ENCODE measurements at regions not wholly inside any gene's neighbourhood (a gene's known extent, or its start where the extent isn't known, plus 50 kb on each side); places are given as distances from the start of the nearest gene placed in this dataset.

GRCh38 chr1:94765958-94766357 lies 54.2 kb upstream of the SLC44A3 start:
- TF ChIP-seq TCF4 (CRISPR knock-in tag; IDR thresholded peaks at IDR 0.05; ENCODE audit: borderline replicate concordance) (no peak), OSR1 (CRISPR knock-in tag; IDR thresholded peaks at IDR 0.05) (no peak)
- no peak for ATAC-seq

DNA sequence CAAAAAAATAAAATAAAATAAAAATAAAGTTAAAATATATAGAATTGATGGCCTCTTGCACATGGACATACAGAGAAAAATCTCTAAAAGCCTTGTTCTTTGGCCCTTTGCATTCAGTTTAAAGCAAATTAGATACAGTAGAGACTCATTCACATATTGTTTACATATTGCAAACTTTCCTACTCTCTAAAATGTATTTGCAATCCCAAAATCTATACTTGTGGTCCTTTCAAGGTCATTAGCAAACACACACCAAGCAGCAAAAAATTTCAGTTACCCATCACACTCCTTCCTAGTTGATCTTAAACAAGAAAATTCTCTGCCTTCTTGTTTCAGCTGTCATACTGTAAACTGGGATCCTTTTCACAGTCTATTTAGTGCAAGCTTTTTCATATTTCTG lies 61.0 kb upstream of the SLC44A3 start:
- TF ChIP-seq ESRRG (CRISPR knock-in tag; IDR thresholded peaks at IDR 0.05) (no peak), ZNF8 (CRISPR knock-in tag; IDR thresholded peaks at IDR 0.05) (no peak), ZC3H10 (CRISPR knock-in tag; IDR thresholded peaks at IDR 0.05) (no peak), ZNF565 (CRISPR knock-in tag; conservative IDR thresholded peaks at IDR 0.05; ENCODE audit: low read depth) (no peak), ZFP30 (CRISPR knock-in tag; IDR thresholded peaks at IDR 0.05) (no peak), GLIS3 (CRISPR knock-in tag; IDR thresholded peaks at IDR 0.05) (no peak), ZNF70 (CRISPR knock-in tag; IDR thresholded peaks at IDR 0.05) (no peak), PATZ1 (CRISPR knock-in tag; IDR thresholded peaks at IDR 0.05; ENCODE audit: borderline replicate concordance) (no peak), TOX (CRISPR knock-in tag; IDR thresholded peaks at IDR 0.05; ENCODE audit: borderline replicate concordance) (no peak), OSR1 (CRISPR knock-in tag; IDR thresholded peaks at IDR 0.05) (no peak), ISL1 (CRISPR knock-in tag; IDR thresholded peaks at IDR 0.05) (no peak), CSDC2 (CRISPR knock-in tag; IDR thresholded peaks at IDR 0.05) (no peak), PPARA (CRISPR knock-in tag; IDR thresholded peaks at IDR 0.05; ENCODE audit: borderline replicate concordance) (no peak)
- TF ChIP-seq, protein P1, sequence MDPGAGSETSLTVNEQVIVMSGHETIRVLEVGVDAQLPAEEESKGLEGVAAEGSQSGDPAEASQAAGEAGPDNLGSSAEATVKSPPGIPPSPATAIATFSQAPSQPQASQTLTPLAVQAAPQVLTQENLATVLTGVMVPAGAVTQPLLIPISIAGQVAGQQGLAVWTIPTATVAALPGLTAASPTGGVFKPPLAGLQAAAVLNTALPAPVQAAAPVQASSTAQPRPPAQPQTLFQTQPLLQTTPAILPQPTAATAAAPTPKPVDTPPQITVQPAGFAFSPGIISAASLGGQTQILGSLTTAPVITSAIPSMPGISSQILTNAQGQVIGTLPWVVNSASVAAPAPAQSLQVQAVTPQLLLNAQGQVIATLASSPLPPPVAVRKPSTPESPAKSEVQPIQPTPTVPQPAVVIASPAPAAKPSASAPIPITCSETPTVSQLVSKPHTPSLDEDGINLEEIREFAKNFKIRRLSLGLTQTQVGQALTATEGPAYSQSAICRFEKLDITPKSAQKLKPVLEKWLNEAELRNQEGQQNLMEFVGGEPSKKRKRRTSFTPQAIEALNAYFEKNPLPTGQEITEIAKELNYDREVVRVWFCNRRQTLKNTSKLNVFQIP (CRISPR knock-in tag; IDR thresholded peaks at IDR 0.05; ENCODE audit: borderline replicate concordance, low read depth): no peak
- TF ChIP-seq, protein P2, sequence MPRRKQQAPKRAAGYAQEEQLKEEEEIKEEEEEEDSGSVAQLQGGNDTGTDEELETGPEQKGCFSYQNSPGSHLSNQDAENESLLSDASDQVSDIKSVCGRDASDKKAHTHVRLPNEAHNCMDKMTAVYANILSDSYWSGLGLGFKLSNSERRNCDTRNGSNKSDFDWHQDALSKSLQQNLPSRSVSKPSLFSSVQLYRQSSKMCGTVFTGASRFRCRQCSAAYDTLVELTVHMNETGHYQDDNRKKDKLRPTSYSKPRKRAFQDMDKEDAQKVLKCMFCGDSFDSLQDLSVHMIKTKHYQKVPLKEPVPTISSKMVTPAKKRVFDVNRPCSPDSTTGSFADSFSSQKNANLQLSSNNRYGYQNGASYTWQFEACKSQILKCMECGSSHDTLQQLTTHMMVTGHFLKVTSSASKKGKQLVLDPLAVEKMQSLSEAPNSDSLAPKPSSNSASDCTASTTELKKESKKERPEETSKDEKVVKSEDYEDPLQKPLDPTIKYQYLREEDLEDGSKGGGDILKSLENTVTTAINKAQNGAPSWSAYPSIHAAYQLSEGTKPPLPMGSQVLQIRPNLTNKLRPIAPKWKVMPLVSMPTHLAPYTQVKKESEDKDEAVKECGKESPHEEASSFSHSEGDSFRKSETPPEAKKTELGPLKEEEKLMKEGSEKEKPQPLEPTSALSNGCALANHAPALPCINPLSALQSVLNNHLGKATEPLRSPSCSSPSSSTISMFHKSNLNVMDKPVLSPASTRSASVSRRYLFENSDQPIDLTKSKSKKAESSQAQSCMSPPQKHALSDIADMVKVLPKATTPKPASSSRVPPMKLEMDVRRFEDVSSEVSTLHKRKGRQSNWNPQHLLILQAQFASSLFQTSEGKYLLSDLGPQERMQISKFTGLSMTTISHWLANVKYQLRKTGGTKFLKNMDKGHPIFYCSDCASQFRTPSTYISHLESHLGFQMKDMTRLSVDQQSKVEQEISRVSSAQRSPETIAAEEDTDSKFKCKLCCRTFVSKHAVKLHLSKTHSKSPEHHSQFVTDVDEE (CRISPR knock-in tag; IDR thresholded peaks at IDR 0.05): no peak
- ATAC-seq: no peak

GRCh38 chr1:94757931-94758330 lies 62.2 kb upstream of the SLC44A3 start:
- TF ChIP-seq ZFP30 (CRISPR knock-in tag; IDR thresholded peaks at IDR 0.05) (no peak), TCF4 (CRISPR knock-in tag; IDR thresholded peaks at IDR 0.05; ENCODE audit: borderline replicate concordance) (no peak), TOX (CRISPR knock-in tag; IDR thresholded peaks at IDR 0.05; ENCODE audit: borderline replicate concordance) (no peak), ZNF565 (CRISPR knock-in tag; conservative IDR thresholded peaks at IDR 0.05; ENCODE audit: low read depth) (no peak), ZFP3 (CRISPR knock-in tag; IDR thresholded peaks at IDR 0.05) (no peak), PATZ1 (CRISPR knock-in tag; IDR thresholded peaks at IDR 0.05; ENCODE audit: borderline replicate concordance) (no peak), GLIS3 (CRISPR knock-in tag; IDR thresholded peaks at IDR 0.05) (no peak), PPARA (CRISPR knock-in tag; IDR thresholded peaks at IDR 0.05; ENCODE audit: borderline replicate concordance) (no peak), CSDC2 (CRISPR knock-in tag; IDR thresholded peaks at IDR 0.05) (no peak), SNAI2 (CRISPR knock-in tag; IDR thresholded peaks at IDR 0.05) (no peak), ESRRG (CRISPR knock-in tag; IDR thresholded peaks at IDR 0.05) (no peak), OSR1 (CRISPR knock-in tag; IDR thresholded peaks at IDR 0.05) (no peak), ZC3H10 (CRISPR knock-in tag; IDR thresholded peaks at IDR 0.05) (no peak), ARNTL (CRISPR knock-in tag; IDR thresholded peaks at IDR 0.05; ENCODE audit: borderline replicate concordance, low read depth) (no peak), RARB (CRISPR knock-in tag; IDR thresholded peaks at IDR 0.05) (no peak), BACH2 (CRISPR knock-in tag; IDR thresholded peaks at IDR 0.05; ENCODE audit: borderline replicate concordance) (no peak), ZNF8 (CRISPR knock-in tag; IDR thresholded peaks at IDR 0.05) (no peak)
- TF ChIP-seq, protein P3, sequence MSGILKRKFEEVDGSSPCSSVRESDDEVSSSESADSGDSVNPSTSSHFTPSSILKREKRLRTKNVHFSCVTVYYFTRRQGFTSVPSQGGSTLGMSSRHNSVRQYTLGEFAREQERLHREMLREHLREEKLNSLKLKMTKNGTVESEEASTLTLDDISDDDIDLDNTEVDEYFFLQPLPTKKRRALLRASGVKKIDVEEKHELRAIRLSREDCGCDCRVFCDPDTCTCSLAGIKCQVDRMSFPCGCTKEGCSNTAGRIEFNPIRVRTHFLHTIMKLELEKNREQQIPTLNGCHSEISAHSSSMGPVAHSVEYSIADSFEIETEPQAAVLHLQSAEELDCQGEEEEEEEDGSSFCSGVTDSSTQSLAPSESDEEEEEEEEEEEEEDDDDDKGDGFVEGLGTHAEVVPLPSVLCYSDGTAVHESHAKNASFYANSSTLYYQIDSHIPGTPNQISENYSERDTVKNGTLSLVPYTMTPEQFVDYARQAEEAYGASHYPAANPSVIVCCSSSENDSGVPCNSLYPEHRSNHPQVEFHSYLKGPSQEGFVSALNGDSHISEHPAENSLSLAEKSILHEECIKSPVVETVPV (CRISPR knock-in tag; IDR thresholded peaks at IDR 0.05): no peak
- TF ChIP-seq, protein P1 (CRISPR knock-in tag; IDR thresholded peaks at IDR 0.05; ENCODE audit: borderline replicate concordance, low read depth): no peak
- TF ChIP-seq, protein P4, sequence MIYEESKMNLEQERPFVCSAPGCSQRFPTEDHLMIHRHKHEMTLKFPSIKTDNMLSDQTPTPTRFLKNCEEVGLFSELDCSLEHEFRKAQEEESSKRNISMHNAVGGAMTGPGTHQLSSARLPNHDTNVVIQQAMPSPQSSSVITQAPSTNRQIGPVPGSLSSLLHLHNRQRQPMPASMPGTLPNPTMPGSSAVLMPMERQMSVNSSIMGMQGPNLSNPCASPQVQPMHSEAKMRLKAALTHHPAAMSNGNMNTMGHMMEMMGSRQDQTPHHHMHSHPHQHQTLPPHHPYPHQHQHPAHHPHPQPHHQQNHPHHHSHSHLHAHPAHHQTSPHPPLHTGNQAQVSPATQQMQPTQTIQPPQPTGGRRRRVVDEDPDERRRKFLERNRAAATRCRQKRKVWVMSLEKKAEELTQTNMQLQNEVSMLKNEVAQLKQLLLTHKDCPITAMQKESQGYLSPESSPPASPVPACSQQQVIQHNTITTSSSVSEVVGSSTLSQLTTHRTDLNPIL (CRISPR knock-in tag; IDR thresholded peaks at IDR 0.05; ENCODE audit: low read depth): no peak
- ATAC-seq: no peak
